SH-SY5Y (cell line): ENCODE measurements at regions not wholly inside any gene's neighbourhood (a gene's known extent, or its start where the extent isn't known, plus 50 kb on each side); places are given as distances from the start of the nearest gene placed in this dataset.

Experiments
- GATA2 ChIP-seq: IDR thresholded peaks from 2 replicates; pipeline ENCODE4 v1.6.1; 2011; ENCODE audit warnings: mild to moderate bottlenecking, low read depth, low read length
- GATA3 ChIP-seq: IDR thresholded peaks from 2 replicates; pipeline ENCODE4 v1.6.1; 2011; ENCODE audit warnings: low read depth, mild to moderate bottlenecking, low read length, moderate library complexity

DNA sequence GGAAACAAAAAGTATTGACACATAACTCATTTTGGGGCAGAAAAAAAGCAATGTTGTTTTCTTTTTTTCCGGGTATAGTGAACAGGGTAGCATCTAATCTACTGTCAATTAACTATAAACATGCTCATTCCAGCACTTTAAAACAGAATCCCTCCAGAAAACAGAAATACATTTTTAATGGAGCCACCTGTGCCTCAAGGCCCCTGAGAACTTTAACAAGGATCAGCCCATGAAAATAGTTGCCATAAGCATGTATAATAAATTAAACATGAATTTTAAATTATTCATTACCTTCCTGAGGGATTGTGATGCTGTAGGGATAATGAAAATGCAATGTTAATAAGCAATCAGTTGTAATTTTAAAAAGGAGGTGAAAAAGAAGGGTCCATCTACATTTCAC, 101.4 kb upstream of the IVNS1ABP start:
- TF ChIP-seq GATA2 = no peak
- no peak for TF ChIP-seq GATA3

DNA sequence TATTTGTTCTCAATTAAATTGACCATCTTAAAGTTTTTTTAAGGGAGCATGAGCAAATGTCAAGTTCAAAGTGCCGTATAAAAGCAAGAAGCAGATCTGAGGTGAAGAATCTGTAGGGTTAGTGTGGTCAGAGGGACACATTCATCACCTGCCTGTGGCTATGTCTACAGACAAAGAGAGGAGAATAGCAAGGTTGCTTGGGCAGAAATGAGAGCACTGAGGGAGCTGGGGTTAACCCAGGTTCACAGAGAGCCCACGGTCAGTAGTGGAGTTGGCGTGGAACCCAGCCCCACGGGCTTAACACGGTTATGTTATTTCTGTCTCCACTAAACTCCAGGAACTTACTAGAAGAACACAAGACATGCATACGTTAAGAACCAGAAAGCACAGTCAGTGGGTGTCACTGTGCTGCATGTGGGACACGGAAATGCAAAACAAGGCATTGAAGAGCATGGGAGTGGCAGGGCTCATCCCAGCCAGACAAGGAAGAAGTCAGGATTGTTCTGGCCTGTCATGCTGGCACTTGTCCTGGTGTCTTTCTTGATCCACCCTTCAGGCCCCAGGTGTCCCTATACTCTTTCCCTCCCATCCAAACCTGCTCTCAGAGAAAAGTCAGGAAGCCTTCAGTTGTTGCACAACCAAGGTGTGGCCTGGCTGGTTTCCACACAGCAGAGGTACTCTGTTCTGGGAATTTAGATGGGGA, 95.5 kb upstream of the IVNS1ABP start:
- no peak for TF ChIP-seq GATA2
- no peak for TF ChIP-seq GATA3

DNA sequence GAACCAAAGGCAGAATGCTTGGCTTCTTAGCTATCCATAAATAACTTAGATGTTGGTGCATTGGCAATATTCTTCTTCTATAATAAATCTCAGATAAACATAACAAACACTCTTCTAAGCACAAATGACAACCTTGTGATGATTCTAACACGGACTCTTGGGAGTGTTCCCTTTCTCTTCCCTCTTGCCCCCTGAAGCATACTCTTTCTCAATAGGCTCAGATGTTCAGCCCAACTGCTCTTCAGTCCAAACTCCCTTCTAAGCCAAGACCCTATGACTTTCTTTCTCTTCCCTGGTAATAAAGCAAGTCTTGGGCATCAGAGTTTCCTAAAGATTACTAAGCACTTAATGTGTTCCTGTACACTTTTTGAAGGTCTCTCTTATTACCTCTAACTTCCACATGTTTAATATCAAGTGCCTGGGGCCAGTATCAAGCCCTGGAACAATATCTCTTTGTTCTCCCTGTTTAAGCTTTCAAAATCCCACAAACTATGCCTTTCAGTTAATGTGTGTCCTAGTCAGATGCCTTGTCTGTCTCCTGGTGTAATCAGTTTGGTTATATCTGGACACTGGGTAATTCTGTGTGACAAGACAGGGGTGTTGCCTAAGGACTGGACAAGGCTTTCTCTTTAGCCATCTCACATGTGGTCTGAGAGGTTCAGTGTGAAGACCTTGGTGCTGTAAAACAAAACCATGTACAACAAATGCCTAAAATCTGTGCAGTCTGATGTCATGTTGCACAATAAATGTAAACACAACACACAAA, 92.9 kb upstream of the IVNS1ABP start:
- TF ChIP-seq GATA3 = no peak
- TF ChIP-seq GATA2 = no peak

- TF ChIP-seq GATA2 (no peak), GATA3 (no peak)
These were observed 92.3 kb upstream of the IVNS1ABP start for GRCh38 chr1:185409345-185409744.

DNA sequence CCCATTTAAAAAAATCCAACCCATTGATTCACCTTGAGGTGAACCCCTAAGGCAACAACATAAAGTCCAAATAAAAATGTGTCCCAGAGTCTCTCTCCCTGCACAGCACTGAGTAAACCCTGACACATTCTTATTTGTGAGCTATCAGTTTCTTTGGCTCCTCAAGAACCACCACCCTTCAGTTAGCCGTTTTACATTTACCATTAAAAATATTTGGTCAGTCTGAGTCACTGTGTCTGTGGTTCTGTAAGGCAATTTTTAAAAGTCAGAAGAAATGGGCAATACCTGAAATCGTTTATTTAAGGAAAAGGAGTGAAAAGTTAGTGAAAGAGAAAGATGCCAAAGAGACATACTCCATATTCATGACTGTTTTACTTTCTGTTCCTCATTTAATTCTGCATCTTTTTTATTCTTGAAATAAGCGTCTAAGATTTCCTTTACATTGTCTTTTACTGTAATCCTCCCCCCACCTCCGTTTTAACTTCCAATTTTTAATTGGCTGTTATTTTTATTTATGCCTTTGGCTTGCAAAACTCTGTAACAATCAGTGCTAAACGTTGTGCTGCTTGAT, 91.7 kb upstream of the IVNS1ABP start:
- TF ChIP-seq GATA3 (no peak), GATA2 (no peak)

DNA sequence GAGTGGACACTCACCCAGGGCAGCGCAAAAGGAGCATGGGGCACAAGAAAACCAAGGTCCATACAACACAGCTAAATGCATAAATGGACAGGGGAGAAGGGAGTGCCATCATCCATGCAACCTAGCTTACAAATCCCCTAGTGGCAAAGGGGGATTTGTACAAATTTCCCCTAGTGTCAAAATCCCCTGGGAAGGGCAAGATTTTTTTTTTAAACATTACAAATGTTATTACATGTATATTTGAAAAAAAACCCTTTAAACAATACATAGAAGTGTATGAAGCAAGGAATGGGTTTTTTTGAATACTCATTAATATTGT, 89.6 kb upstream of the IVNS1ABP start:
- TF ChIP-seq GATA2 (no peak), GATA3 (no peak)

- TF ChIP-seq GATA2 = no peak
- TF ChIP-seq GATA3 = no peak
These were observed 89.1 kb upstream of the IVNS1ABP start for GRCh38 chr1:185406006-185406690.

DNA sequence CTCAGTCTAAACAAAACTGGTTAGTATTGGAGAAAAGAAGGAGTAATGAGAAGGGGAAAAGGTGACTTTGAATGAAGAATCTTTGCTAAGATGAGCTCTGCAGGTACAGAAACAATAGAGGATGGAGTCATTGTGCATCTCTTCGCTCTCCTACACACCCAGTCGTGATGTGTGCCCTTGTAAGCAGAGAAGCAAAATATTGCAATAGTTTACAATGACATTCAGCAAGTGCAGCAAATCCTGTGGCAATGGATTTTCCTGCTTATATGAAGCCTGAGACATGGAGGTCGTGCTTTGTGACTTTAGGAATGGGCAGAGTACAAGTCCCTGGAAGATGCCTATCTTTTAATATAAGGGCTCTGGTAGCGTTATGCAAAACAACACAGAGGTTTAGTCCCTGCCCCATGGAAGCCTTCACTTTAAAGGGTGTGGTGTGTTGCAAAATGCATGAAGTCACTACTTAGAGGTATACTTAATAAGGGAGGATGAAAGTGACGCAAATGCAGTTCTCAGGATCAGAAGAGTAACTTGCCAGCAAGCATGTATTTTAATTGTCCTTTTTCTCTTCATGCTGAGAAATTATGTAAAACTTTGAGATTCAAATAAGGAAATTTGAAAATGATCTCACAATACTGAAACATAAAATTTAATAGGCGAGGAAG, 88.0 kb upstream of the IVNS1ABP start:
- no peak for TF ChIP-seq GATA3
- TF ChIP-seq GATA2 = no peak

DNA sequence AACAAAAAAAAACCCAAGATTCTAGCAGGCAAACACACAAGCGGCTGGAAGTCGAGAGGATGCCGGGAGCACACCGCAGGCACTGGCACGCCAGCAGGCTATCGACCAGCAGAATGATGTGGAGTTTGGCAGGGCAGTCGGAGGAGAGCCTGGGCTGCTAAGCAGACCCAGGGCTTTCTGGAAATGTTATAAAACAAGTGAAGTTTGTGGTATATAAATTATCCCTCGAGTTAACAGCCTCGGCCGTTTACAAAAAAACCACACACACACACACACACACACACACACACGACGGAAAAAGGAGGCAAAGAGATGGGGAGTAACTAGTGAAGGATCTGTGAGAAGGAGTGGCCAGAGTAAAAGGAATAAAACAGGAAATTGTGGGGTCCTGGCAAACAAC, 87.2 kb upstream of the IVNS1ABP start:
- TF ChIP-seq GATA3 = no peak
- no peak for TF ChIP-seq GATA2

DNA sequence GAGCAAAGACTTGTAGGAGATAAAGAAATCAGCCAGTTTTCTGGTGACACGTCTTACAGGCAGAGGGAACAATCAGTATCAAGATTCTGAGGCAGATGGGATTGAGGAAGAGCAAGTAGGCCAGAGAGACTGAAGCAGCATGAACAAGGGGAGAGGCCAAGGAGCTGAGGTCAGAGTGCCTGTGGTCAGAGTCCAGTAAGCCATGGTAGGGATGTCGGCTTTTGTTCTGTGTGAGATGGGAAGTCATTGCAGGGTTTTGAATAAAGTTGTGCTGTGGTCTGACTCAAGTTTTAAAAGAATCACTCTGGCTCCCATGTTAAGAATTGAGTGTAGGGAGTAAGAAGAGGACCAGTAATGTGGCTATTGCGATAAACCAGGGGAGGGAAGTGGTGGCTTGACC, 85.9 kb upstream of the IVNS1ABP start:
- TF ChIP-seq GATA3 = no peak
- TF ChIP-seq GATA2 = no peak

GRCh38 chr1:185401019-185401418, 84.0 kb upstream of the IVNS1ABP start:
- TF ChIP-seq GATA3 = no peak
- TF ChIP-seq GATA2 = no peak

- TF ChIP-seq GATA2 (no peak), GATA3 (no peak)
These were observed 83.0 kb upstream of the IVNS1ABP start for GRCh38 chr1:185400052-185400451.

DNA sequence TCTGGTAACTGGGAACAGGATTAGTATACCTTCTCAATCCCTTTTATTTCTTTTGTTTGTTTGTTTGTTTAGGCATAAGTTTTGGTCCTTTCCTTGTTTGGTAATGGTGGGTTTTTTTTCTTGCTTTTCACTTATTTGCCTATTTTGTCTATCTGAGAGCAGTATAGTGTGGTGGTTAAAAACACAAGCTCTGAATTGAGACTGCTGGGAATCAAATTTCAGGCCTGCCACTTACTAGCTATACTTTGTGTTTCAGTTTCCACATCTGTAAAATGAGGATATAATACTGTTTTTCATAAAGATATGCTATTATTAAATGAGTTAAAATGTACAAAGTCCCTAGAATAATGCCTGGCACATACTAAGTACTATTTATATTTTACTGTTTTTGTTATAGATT, 81.6 kb upstream of the IVNS1ABP start:
- TF ChIP-seq GATA3 (no peak), GATA2 (no peak)

- TF ChIP-seq GATA2 (no peak), GATA3 (no peak)
These were observed 81.0 kb upstream of the IVNS1ABP start for GRCh38 chr1:185398022-185398421.
